MCF 10A (cell line): ENCODE measurements at regions not wholly inside any gene's neighbourhood (a gene's known extent, or its start where the extent isn't known, plus 50 kb on each side); places are given as distances from the start of the nearest gene placed in this dataset.

ENCODE experiments used
- BruUV-seq: library from RNA; stranded (reverse); fragments of 400-500 nt; replicated peaks from 2 replicates; lab custom pipeline; 2021; lab: Mats Ljungman, UMichigan
- CTCF ChIA-PET: fragments of 300-600 bp; sonication (Branson Sonifier 250); formaldehyde crosslinking; extraction: SDS; loops from one replicate; lab custom pipeline; 2021; ENCODE audit warnings: antibody characterized with exemption, inconsistent platforms; lab: Yijun Ruan, JAX
- POLR2A ChIA-PET: fragments of 300-600, 350-650 bp; sonication (Branson Sonifier 250); formaldehyde crosslinking; extraction: SDS; loops from one replicate; lab custom pipeline; 2020; ENCODE audit warnings: antibody characterized with exemption, inconsistent platforms; lab: Yijun Ruan, JAX
- DNase-seq: peaks from one replicate; pipeline ENCODE4 v3.0.0-alpha.2; 2018; ENCODE audit not compliant: unreplicated experiment
- H3K27ac Mint-ChIP-seq: one replicate; pipeline ENCODE4 v1.8.0; 2022; ENCODE audit warnings: mild to moderate bottlenecking, low read depth, mixed read lengths; ENCODE audit not compliant: unreplicated experiment
- H3K27me3 Mint-ChIP-seq: one replicate; pipeline ENCODE4 v1.8.0; 2022; ENCODE audit warnings: mixed read lengths; ENCODE audit not compliant: insufficient read depth, unreplicated experiment
- H3K36me3 Mint-ChIP-seq: one replicate; pipeline ENCODE4 v1.8.0; 2022; ENCODE audit warnings: mild to moderate bottlenecking, moderate library complexity, mixed read lengths; ENCODE audit not compliant: insufficient read depth, unreplicated experiment
- H3K4me1 Mint-ChIP-seq: one replicate; pipeline ENCODE4 v1.8.0; 2022; ENCODE audit warnings: mixed read lengths; ENCODE audit not compliant: insufficient read depth, unreplicated experiment
- H3K4me3 Mint-ChIP-seq: one replicate; pipeline ENCODE4 v1.8.0; 2022; ENCODE audit warnings: mild to moderate bottlenecking, moderate library complexity, mixed read lengths; ENCODE audit not compliant: unreplicated experiment
- H3K9me3 Mint-ChIP-seq: one replicate; pipeline ENCODE4 v1.8.0; 2022; ENCODE audit warnings: mixed read lengths; ENCODE audit not compliant: unreplicated experiment
- intact Hi-C: fragments of 100-400 bp; cut with micrococcal nuclease; formaldehyde crosslinking; loops from 2 replicates; pipeline ENCODE4 v1.14.1; 2022
- TF ChIP-seq, protein P1 (sequence below): fragments of 200-600 bp; IDR thresholded peaks from one replicate; pipeline ENCODE4 v1.8.0; 2022; ENCODE audit warnings: antibody characterized with exemption, mild to moderate bottlenecking; ENCODE audit not compliant: unreplicated experiment

DNA sequence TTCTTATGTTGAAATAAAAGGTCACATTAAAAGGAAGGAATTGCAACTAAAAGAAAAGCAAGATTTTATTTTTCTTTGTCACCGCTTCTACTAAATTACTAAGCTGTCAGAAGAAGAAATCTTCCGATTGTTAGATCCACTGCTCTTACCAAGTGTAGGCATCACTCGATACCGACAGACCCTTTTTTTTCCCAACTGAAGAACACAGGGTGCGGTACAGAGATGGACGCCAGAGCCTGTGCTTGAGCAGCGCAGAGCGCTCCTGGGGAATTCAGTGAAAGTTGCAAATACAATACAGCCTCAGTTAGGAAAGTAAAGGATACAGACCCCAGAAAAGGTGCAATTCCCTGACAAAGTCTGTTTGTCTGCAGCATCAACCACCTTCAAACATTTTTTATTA lies 94.9 kb upstream of the WDR17 start:
- intact Hi-C loops: no loop called here
- ChIA-PET CTCF (no interaction called here), POLR2A (no interaction called here)
- DNase-seq: no peak
- H3K4me3 Mint-ChIP-seq: no peak overlapping the region
- H3K9me3 Mint-ChIP-seq: peaks cover 7% of the 10 kb centered on the region
- H3K4me1 Mint-ChIP-seq: no peaks in the 10 kb centered on the region
- no peaks in the 10 kb centered on the region for H3K36me3 Mint-ChIP-seq
- TF ChIP-seq, protein P1, sequence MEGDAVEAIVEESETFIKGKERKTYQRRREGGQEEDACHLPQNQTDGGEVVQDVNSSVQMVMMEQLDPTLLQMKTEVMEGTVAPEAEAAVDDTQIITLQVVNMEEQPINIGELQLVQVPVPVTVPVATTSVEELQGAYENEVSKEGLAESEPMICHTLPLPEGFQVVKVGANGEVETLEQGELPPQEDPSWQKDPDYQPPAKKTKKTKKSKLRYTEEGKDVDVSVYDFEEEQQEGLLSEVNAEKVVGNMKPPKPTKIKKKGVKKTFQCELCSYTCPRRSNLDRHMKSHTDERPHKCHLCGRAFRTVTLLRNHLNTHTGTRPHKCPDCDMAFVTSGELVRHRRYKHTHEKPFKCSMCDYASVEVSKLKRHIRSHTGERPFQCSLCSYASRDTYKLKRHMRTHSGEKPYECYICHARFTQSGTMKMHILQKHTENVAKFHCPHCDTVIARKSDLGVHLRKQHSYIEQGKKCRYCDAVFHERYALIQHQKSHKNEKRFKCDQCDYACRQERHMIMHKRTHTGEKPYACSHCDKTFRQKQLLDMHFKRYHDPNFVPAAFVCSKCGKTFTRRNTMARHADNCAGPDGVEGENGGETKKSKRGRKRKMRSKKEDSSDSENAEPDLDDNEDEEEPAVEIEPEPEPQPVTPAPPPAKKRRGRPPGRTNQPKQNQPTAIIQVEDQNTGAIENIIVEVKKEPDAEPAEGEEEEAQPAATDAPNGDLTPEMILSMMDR: no peak
- no peak overlapping the region for H3K27ac Mint-ChIP-seq
- H3K27me3 Mint-ChIP-seq: no peaks in the 10 kb centered on the region
- no TSS peak for BruUV-seq

DNA sequence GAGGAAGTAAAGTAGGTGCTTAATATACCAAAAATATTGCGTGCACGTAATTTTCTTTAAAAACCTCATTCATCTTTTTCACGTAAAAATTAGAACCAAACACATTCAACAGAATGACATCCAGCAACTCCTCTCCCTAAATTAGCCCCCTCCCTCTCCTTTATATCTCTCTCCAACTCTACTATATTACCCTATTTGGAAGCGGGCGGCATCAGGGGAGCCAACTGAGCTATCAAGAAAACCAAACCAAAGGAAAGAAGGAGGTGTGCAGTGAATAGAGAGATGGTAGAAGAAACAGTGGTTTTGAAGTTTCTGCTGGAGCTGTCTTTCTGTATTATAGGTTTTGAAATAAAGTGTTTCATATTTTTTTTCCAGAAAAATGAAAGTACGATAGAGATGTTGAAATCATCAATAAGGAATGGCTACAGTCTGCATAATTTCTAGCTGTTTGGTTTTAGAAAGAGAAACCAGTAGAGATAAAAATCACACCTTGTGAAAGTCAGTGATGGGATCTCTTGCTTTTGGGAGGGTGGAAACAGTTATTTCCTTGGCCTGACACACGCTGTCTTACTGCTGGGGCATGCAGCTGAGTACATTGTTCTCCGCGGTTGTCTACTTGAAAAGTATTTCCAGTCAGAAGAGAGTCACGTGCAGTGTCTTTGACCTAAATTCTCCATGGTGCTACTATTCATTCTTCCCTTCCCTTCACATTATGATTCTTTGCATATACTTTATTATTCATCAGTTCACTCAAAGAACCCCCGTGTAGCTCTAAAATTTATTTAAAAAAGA lies 94.1 kb upstream of the WDR17 start:
- intact Hi-C loops: no loop called here
- peaks cover 7% of the 10 kb centered on the region for H3K9me3 Mint-ChIP-seq
- no peak overlapping the region for H3K27ac Mint-ChIP-seq
- ChIA-PET POLR2A (no interaction called here), CTCF (no interaction called here)
- H3K36me3 Mint-ChIP-seq: no peaks in the 10 kb centered on the region
- TF ChIP-seq, protein P1: no peak
- no peak overlapping the region for H3K4me3 Mint-ChIP-seq
- no peaks in the 10 kb centered on the region for H3K27me3 Mint-ChIP-seq
- no TSS peak for BruUV-seq
- no peaks in the 10 kb centered on the region for H3K4me1 Mint-ChIP-seq
- no peak for DNase-seq

DNA sequence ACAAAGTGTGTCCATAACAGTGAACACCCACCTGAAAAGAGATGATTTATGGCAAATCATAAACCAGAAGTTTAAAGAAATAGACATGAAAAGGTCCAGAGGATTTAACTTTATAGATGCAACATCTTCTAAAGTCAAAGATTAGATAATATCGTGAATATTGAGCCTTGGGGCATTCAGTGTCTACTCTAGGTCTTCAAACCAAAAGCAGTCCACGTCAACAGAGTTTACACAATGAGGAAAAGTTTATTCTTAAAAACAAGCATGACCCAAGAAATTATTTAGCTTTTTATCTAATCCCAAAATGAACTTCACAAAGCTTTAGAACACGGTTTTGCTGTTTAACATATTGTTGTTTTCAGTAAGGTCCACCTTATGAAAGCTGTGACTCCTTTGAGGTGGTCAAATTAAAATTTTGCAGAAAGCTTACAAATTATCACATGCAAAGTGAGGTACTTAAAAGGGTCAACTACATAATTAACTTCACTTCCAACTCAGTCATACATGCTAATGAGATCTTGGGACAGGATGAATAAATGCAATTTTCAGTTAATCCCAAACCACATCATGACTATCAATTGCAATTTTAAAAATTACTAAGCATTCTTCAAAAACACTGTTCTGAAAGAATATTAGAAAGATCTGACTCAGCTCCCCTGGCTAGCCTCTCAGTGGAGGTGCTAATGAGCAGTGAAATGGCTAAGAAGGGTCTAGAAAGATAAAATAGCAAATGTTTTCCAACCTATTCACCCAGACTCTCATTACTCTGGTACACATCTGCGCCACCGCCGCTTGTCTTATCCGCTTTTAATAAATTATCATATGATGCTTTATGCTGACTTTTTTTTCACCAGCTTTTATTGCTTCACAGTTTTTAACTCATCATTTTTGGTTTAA lies 92.4 kb upstream of the WDR17 start:
- intact Hi-C loops: no loop called here
- DNase-seq: no peak
- ChIA-PET CTCF (interaction anchor here (0.7 kb wide), 1 partner anchor 294 kb away, joined by 3 read pairs; no protein-coding TSS in a partner anchor), POLR2A (no interaction called here)
- Mint-ChIP-seq H3K36me3 (no peaks in the 10 kb centered on the region), H3K27ac (no peak overlapping the region), H3K27me3 (no peaks in the 10 kb centered on the region), H3K4me1 (no peaks in the 10 kb centered on the region), H3K4me3 (no peak overlapping the region), H3K9me3 (no peaks in the 10 kb centered on the region)
- no TSS peak for BruUV-seq
- TF ChIP-seq, protein P1: no peak

DNA sequence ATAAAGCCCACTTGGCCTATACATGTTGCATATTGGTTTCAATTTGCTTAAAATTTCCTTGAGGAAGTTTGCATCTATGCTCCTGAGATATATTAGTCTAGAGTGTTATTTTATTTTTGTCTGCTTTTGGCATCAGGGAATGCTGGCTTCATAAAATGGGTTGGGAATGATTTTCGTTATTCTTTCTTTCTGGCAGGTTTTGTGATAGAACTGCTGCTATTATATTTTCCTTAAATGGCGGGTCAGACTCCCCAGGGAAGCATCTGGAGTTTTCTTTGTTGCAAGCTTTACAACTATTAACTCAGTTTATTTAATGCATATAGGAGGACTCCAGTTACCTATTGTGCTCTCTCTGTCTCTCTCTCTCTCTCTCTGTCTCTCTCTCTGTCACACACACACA lies 82.0 kb upstream of the WDR17 start:
- CTCF ChIA-PET: no interaction called here
- no peaks in the 10 kb centered on the region for H3K27me3 Mint-ChIP-seq
- POLR2A ChIA-PET: no interaction called here
- BruUV-seq: no TSS peak
- H3K36me3 Mint-ChIP-seq: no peaks in the 10 kb centered on the region
- intact Hi-C loops: no loop called here
- no peaks in the 10 kb centered on the region for H3K4me1 Mint-ChIP-seq
- no peak for DNase-seq
- no peak overlapping the region for H3K4me3 Mint-ChIP-seq
- TF ChIP-seq, protein P1: no peak
- H3K9me3 Mint-ChIP-seq: no peaks in the 10 kb centered on the region
- H3K27ac Mint-ChIP-seq: no peak overlapping the region
